ENCODE measurements at regions not wholly inside any gene's neighbourhood (a gene's known extent, or its start where the extent isn't known, plus 50 kb on each side); places are given as distances from the start of the nearest gene placed in this dataset.

DNA sequence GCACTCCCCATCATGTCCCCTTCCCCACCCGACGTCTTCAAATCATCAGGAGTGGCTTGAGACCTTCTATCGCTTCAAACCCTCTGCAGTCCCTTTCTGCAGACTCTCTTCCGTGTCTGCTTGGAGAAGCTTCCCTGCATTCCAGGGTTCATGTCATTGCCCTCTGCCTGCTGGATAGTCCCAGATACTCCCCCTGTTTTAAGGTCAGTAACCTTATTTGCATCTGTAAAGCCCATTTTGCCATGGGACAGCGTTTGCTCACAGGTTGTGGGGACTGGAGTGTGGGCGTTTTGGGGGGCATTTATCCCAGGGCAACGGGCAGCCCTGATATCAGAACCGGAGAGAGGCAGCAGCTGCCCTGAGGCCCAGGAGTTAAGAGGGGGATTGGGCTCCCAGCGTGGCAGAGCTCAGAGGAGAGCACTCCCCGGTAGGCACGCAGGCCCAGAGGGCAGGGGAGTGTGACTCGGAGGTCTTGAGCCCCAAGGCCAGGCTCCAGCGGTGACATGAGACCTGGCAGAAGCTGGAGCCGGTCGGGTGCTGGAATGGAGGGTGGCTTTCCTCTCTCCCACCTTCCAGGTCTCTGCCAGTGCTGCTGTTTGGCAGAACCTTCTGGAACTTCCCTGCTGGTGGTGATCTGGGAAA lies 73.8 kb downstream of the RTP5 start:
- TF ChIP-seq L3MBTL2 (conservative IDR thresholded peaks at IDR 0.05), result no peak
- no peak for TF ChIP-seq BHLHE40 (IDR thresholded peaks at IDR 0.05; ENCODE audit: borderline replicate concordance)
- no peak for TF ChIP-seq LEF1 (IDR thresholded peaks at IDR 0.05; ENCODE audit: borderline replicate concordance)
- TF ChIP-seq FOXA1 (IDR thresholded peaks at IDR 0.05), result no peak
- TF ChIP-seq SP1 (IDR thresholded peaks at IDR 0.05), result no peak
- TF ChIP-seq ARNT (IDR thresholded peaks at IDR 0.05), result no peak
- TF ChIP-seq NFRKB (IDR thresholded peaks at IDR 0.05), result no peak
- no peak for TF ChIP-seq FOXK2 (IDR thresholded peaks at IDR 0.05)

Data from HEK293T (cell line).